GM12891 (cell line): ENCODE measurements at regions not wholly inside any gene's neighbourhood (a gene's known extent, or its start where the extent isn't known, plus 50 kb on each side); places are given as distances from the start of the nearest gene placed in this dataset.

ENCODE experiments used
- POLR2A ChIP-seq: IDR thresholded peaks from 2 replicates; pipeline ENCODE4 v1.6.1; 2011; ENCODE audit warnings: low read depth, low read length, control low read depth
- POLR2AphosphoS5 ChIP-seq: IDR thresholded peaks from 2 replicates; pipeline ENCODE4 v1.6.1; 2011; ENCODE audit warnings: low read depth, low read length, control low read depth
- SPI1 ChIP-seq: IDR thresholded peaks from 2 replicates; pipeline ENCODE4 v1.6.1; 2011; ENCODE audit warnings: low read depth, low read length, control low read depth
- TAF1 ChIP-seq: IDR thresholded peaks from 2 replicates; pipeline ENCODE4 v1.6.1; 2011; ENCODE audit warnings: low read depth, low read length, control low read depth

DNA sequence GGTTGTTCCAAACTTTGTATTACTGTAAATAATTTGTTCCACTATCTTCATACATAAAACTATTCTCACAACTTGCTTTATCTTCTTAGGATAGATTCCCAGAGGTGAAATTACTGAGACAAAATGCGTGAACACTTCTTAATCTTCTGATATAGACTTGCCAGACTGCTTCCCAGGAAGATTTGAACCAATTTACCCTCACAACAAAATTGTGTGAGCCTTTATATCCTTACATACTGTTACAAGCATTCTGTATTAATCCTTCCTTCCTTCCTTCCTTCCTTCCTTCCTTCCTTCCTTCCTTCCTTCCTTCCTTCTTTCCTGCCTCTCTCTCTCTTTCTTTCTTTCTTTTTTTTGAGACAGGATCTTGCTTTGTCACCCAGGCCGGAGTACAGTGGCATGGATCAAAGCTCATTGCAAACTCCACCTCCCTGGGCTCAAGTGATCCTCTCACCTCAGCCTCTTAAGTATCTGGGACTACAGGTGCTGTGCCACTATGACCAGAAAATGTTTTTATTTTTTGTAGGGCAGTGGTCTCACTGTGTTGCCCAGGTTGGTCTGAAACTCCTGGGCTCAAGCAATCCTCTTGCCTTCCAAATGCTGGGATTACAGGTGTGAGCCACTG lies 57.1 kb upstream of the SSR3 start:
- TF ChIP-seq POLR2AphosphoS5 = no peak
- no peak for TF ChIP-seq TAF1
- no peak for TF ChIP-seq POLR2A
- TF ChIP-seq SPI1 = no peak
